ENCODE measurements at regions not wholly inside any gene's neighbourhood (a gene's known extent, or its start where the extent isn't known, plus 50 kb on each side); places are given as distances from the start of the nearest gene placed in this dataset.

DNA sequence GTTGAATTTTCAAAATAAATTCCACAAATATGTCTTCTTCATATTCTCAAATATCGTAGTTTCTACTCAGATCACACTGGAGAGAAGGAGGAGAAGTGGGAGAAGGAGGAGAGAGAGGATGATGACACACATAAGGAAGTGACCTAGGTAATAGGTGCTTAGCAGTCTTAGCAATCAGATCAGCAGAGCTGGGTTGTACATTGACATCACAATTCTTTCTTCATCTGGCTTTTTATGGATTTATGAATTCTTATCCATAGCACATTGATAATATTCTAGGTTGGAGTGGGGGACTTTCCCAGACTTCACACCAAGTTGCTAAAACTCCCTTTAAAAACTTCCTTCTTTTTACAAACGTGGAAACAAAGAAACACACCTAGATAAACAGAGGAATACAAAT lies 86.9 kb downstream of the FGF9 start:
- H3K4me3 ChIP-seq: no peak overlapping the region
- no peaks in the 10 kb centered on the region for H3K4me1 ChIP-seq
- H3K27me3 ChIP-seq: no peaks in the 10 kb centered on the region
- H3K36me3 ChIP-seq: no peaks in the 10 kb centered on the region
- TF ChIP-seq, protein P1, sequence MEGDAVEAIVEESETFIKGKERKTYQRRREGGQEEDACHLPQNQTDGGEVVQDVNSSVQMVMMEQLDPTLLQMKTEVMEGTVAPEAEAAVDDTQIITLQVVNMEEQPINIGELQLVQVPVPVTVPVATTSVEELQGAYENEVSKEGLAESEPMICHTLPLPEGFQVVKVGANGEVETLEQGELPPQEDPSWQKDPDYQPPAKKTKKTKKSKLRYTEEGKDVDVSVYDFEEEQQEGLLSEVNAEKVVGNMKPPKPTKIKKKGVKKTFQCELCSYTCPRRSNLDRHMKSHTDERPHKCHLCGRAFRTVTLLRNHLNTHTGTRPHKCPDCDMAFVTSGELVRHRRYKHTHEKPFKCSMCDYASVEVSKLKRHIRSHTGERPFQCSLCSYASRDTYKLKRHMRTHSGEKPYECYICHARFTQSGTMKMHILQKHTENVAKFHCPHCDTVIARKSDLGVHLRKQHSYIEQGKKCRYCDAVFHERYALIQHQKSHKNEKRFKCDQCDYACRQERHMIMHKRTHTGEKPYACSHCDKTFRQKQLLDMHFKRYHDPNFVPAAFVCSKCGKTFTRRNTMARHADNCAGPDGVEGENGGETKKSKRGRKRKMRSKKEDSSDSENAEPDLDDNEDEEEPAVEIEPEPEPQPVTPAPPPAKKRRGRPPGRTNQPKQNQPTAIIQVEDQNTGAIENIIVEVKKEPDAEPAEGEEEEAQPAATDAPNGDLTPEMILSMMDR (IDR thresholded peaks at IDR 0.05): no peak
- no peaks in the 10 kb centered on the region for H3K9me3 ChIP-seq
- no peak for DNase-seq (ENCODE audit: low spot score)
- no peak overlapping the region for H3K27ac ChIP-seq

DNA sequence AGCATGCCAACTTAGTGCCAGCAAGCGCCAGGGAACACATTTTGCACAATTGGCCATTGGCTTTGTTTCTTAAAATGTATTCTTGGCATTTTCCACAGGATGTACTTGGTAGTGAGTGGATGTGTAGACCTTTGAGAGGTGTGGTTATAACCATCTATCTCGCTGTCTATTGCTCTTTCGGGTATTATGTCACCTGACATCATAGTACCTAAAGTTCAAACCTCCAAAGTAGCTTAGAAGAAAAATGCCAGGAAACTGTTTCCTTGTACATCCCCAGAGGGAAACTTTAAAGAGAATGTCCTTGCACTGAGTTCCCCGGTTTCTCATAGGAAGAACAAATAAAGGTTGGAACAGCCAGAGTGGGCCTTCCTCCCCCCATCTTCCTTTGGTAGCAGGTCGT lies 87.6 kb downstream of the FGF9 start:
- no peak for DNase-seq (ENCODE audit: low spot score)
- TF ChIP-seq, protein P1 (IDR thresholded peaks at IDR 0.05): no peak
- Histone ChIP-seq H3K4me1 (no peaks in the 10 kb centered on the region), H3K27ac (no peak overlapping the region), H3K4me3 (no peak overlapping the region), H3K27me3 (no peaks in the 10 kb centered on the region), H3K9me3 (no peaks in the 10 kb centered on the region), H3K36me3 (no peaks in the 10 kb centered on the region)

DNA sequence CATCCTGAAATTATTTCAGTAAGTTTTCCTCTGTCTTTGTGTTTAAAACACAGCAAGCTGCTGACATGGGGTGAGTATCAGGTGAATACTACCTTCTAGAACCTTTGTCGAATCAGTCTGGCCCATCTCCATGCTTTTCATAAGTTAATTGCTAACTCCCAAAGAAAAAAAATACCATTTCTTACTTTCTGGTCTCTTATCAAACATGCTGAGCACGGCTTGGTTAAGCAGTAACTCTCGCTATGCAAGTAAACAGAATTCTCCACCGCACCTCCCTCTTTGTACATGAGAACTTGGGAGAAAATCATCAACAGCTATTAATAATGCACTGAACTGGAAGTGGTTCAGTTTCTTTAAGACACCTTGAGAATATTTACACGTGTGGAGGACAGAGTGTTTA lies 88.6 kb downstream of the FGF9 start:
- no peak overlapping the region for H3K4me3 ChIP-seq
- no peaks in the 10 kb centered on the region for H3K9me3 ChIP-seq
- no peaks in the 10 kb centered on the region for H3K36me3 ChIP-seq
- DNase-seq (ENCODE audit: low spot score): no peak
- H3K27ac ChIP-seq: no peak overlapping the region
- TF ChIP-seq, protein P1 (IDR thresholded peaks at IDR 0.05): no peak
- no peaks in the 10 kb centered on the region for H3K4me1 ChIP-seq
- no peaks in the 10 kb centered on the region for H3K27me3 ChIP-seq

DNA sequence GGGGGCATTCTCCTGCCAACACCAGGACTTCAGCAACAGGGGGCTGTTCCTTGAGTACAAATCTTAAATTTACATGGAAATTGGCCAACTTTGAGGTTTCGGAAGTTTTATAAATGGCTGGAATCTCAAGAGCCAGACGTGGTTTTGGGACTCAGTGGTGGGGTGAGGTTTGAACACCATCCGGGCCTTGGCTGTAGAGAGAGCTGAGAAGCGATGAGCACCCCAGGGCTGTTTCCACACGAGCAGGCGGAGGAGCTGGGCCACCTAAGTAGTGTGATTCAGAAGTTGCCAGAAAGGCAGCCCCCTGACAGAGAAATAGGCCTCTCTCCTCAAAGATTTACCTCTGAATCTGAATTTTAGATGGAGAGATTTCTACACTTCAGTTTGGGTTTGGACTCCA lies 89.0 kb downstream of the FGF9 start:
- no peaks in the 10 kb centered on the region for H3K9me3 ChIP-seq
- H3K4me1 ChIP-seq: no peaks in the 10 kb centered on the region
- DNase-seq (ENCODE audit: low spot score): no peak
- H3K36me3 ChIP-seq: no peaks in the 10 kb centered on the region
- no peaks in the 10 kb centered on the region for H3K27me3 ChIP-seq
- TF ChIP-seq, protein P1 (IDR thresholded peaks at IDR 0.05): no peak
- H3K27ac ChIP-seq: no peak overlapping the region
- no peak overlapping the region for H3K4me3 ChIP-seq

DNA sequence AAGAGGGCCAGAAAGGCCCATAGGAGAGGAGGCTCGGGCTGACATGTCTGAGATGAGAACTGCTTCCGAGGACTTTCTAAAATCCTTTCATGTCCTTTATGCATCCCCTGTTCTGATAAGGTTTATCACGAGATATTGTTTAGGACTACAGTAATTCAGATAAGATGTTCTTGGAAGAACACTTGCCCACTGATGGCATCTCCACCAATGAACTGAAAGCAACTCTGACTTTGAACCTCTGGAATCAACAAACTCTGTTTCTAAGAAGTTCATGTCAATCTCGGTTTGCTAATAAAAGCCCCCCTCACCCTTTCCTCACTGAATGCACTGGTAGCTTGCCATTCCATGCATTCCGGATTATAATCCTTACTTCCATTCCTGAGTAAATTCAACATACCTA lies 90.9 kb downstream of the FGF9 start:
- Histone ChIP-seq H3K4me3 (no peak overlapping the region), H3K4me1 (no peaks in the 10 kb centered on the region), H3K27me3 (no peaks in the 10 kb centered on the region), H3K27ac (no peak overlapping the region), H3K36me3 (no peaks in the 10 kb centered on the region), H3K9me3 (no peaks in the 10 kb centered on the region)
- TF ChIP-seq, protein P1 (IDR thresholded peaks at IDR 0.05): no peak
- DNase-seq (ENCODE audit: low spot score): no peak

DNA sequence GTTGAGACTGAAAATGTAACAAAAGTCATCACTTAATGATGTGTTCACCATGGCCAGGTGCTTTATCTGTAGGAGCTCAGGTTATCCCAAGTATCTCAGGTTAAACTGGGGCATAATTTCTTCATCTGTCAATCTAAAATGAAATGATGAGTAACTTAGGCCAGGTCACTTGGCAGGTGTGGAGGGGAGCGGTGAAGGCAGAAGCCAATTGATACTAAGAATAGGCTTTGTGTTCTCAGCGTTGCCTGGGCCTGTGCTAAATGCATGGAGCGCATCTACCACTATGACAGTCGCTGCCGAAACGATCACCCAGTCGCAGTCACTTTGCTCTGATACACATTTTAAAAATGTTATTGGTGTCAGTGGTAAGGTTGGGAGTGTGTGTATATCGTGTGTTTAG lies 91.6 kb downstream of the FGF9 start:
- no peaks in the 10 kb centered on the region for H3K27me3 ChIP-seq
- H3K4me3 ChIP-seq: no peak overlapping the region
- TF ChIP-seq, protein P1 (IDR thresholded peaks at IDR 0.05): no peak
- H3K27ac ChIP-seq: no peak overlapping the region
- no peaks in the 10 kb centered on the region for H3K9me3 ChIP-seq
- DNase-seq (ENCODE audit: low spot score): no peak
- H3K36me3 ChIP-seq: no peaks in the 10 kb centered on the region
- no peaks in the 10 kb centered on the region for H3K4me1 ChIP-seq

Data from right atrium auricular region (tissue), 2 donors.